HG02840 (cell line): ENCODE measurements at regions not wholly inside any gene's neighbourhood (a gene's known extent, or its start where the extent isn't known, plus 50 kb on each side); places are given as distances from the start of the nearest gene placed in this dataset.

Experiments used
- ATAC-seq: cut with Tn5 transposase; IDR thresholded peaks from one replicate; pipeline ENCODE4 v1.9.1; 2021; ENCODE audit warnings: mild to moderate bottlenecking, moderate library complexity, moderate number of reproducible peaks; ENCODE audit not compliant: unreplicated experiment, low FRiP score

DNA sequence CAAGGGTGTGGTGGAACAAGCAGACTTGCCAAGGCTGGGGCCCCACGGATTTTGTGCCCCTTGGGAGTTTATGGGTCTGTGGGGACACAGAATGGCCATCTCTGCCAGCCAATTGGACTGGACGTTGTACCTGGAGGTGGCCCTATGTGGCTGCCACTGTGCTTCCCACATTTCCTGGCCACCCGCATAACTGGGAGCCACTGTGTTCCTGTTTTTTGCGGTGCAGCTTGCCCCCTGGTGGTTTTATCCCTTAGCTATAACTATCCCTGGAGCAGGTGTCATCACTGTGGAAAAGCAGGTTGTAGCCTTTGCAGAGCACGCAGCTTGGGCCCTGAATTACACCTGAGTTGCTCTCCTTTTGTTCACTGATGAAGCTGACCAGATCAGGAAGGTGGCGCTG lies 306.3 kb downstream of the ZPLD1 start:
- ATAC-seq, result no peak

GRCh38 chr3:102741694-102742093 lies 306.9 kb downstream of the ZPLD1 start:
- ATAC-seq, result no peak

DNA sequence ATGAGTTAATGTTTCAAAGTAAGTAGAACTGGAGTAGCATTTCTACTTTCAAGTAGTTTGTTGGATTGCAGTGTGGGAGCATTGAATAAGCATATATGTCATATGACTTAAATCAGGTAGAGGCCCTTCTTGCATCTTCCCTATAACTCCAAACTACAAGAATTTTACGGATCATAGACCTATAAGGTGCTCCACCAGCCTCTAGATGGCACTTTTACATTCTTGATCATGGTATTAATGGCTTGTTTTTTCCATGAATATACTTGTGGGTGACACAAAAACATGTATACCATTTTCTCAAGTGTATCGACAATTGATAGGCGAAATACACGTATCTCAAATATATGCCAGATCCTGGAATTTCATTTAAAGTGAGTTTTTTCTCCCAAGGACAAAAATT lies 311.1 kb downstream of the ZPLD1 start:
- no peak for ATAC-seq

GRCh38 chr3:102747611-102748010 lies 312.8 kb downstream of the ZPLD1 start:
- no peak for ATAC-seq

DNA sequence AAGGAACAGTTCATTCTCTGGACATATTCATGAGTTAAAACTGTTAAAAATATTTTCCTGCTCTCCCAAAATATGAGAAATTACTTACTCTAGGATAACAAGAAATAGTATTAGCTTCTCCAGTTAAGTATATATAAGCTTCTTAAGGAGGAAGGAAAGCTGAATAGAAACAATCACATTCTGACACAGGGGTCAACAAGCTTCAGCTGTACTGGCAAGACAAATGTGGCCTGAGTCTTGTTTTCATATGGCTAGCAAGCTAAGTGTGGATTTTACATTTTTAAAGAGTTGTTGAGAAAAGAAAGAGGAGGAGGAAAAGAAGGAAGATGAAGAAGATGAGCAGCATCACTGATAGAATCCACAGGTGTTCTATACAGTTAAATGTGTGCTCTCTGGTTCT lies 313.8 kb downstream of the ZPLD1 start:
- no peak for ATAC-seq

- ATAC-seq, result no peak
Measured at GRCh38 chr3:102750322-102750721, 315.5 kb downstream of the ZPLD1 start.

- no peak for ATAC-seq
Measured at GRCh38 chr3:102753901-102754300, 319.1 kb downstream of the ZPLD1 start.

DNA sequence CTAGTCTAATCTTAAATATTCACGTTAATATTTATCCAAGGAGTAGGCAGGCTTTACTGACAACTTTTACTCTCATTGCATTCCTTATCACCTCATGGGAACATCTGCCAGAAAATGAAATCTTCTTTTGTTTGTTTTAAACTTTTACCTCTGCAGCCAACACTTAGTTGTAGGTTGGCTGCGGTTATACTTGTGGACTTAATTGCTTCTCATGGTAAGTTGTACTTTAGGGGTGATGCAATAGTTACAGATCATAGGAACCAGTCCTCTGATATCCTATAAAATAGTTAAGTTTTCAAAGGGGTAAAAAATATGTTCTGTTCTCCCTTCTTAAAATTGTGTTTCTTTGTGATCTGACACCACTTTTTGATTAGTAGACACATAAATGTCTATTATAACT lies 321.9 kb downstream of the ZPLD1 start:
- no peak for ATAC-seq

DNA sequence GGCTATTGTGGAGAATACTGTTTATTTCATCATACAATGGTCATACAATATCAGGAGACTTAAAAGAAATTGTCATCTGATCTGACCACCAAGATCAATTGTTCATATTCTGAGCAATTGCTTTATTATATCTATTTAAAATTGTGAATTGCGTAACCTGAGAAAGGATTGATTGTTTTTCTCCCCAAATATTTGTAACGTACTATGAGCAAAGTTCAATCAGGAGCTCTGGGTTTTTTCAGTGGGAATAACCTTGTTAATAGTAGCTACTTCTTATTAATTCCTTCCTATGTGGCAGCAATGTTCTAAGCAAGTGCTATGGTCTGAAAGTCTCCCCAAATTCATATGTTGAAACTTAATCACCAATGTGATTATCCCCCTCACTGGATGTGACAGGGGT lies 323.1 kb downstream of the ZPLD1 start:
- ATAC-seq, result no peak

DNA sequence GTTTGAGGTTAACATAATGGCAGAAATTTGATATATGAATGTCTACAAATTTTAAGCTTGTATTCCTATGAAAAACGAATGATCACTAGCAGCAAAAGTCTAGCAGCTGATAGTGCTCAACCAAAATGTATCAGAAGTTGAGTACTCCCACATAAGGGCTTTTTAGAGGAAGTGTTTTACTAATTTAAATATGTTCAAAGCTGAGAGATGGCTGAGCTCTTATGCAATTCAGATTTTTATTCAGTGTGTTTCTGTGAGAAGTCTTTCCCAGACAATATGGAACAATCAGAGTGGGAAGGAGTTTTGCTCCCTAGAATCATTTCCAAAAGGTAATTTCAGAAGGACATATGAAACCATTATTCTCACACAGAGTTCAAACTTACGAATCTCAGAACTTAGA lies 327.0 kb downstream of the ZPLD1 start:
- no peak for ATAC-seq

DNA sequence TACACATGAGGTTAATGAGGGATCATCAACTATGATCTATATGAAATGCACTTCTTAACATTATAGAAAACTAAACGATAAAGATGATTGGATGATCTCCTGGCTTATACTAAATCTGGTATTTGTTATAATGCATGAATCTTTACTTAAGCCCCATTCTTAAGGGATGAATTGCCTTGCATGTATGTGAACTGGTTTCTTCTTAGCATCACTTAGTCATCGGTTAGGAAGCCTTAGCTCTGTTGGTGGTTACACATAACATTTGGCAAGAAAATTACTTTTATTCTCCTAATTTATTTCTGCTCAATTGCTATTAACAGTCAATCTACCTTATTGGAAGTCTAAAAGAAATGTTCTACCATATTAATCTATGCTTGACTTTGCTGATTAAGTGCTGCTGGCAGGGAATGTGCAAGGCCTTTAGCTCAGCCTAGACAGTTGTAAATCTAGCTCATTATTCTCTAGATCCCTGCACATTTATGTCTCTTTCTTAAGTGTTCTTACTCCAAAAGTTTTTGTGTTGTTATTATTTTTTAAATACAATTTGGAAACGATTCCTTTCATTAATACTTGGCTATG lies 356.0 kb downstream of the ZPLD1 start:
- no peak for ATAC-seq

DNA sequence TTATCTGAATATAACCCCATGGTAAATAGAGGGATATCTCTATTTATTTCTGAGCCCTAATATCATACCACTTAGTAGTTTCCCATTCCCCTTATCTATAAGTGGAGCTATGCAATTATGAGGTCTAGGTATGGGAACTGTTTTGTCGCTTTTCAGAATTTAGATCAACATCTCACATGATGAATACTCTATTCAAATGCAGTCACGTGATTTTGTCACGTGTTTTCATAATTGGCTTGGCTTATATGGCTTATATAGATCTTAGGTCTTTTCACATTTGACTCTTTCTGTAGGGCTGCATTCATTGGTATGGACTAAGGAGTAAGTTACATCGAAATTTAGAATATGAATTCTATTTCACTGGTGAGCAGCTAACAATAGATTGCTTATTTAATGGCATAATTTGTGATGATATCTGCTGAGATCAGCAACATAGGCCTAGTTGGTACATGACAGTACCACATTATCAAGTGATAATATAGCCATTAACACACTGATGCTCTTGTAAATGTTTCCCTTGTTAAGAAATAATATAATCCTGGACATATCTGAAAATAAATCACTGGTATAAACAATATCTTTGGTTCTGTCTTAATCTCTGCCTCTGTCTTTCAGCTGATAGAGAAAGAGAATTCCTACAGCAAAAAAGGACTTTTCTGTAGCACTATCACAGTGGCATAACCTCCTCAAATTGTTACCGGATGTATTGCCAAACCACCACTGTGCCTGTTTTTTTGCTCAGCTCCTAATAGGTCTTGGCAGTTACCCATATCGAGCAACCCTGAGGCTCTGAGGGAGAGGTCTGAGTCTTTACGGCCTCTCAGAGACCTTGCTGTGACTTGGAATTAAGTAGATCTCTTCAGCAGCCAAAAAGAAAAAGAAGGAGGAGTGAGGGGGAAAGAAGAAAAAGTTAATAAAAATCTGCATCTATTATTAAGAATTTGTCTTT lies 357.1 kb downstream of the ZPLD1 start:
- no peak for ATAC-seq

DNA sequence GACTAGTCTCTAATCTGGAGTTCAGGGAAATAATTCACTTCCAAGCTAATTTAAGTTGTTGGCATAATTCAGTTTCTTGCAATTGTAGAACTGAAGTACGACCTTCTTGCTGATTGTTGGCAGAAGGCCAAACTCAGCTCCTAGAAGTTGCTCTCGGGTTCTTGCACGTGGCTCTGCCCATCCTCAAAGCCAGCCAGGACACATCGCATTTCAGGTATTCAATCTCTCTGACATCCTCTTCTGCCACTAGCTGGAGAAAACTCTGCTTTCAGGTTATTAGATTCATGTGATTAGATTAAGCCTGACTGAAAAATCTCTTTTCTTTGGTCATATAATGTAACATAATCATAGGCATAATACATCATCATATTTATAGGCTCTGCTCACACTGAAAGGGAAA lies 362.0 kb downstream of the ZPLD1 start:
- no peak for ATAC-seq

- no peak for ATAC-seq
Measured at GRCh38 chr3:102802819-102803420, 368.1 kb downstream of the ZPLD1 start.

GRCh38 chr3:102810937-102811336 lies 376.1 kb downstream of the ZPLD1 start:
- no peak for ATAC-seq

DNA sequence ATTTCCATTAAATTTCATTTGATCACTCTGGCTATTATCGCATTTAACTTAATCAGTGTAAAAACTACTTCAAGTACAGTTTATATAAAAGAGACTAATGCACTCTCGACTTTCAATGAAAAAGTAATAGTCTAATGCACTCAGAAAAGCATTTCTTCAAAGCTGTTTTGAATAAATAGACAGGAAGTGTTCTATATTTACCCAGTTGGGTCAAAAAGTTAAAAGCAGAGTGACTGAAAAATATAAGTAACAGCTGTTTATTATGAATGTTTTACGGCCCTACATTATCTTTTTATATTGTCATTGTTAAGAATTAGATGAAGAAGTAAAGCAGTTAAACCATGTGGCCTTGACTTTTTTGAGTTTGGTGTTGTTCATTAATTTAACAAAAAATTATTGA lies 391.8 kb downstream of the ZPLD1 start:
- ATAC-seq, result no peak

DNA sequence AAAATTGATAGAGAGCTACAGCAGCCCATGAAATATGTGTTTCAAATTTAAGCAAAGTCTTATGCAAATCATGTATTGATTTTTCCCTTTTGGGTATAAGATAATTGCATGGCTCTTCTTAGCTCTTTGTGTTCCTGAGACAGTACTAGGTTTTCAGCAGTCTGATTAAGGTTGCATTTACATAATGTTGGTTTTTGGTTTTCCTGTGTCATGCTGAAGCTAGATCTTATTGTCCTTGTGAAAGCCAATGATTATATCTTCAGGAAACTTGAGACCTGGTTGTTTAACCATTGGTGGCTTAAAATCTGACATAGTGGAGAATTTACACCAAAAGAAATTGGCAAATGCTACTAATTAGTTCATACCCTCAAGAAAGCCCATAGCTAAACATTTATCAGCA lies 392.6 kb downstream of the ZPLD1 start:
- no peak for ATAC-seq

DNA sequence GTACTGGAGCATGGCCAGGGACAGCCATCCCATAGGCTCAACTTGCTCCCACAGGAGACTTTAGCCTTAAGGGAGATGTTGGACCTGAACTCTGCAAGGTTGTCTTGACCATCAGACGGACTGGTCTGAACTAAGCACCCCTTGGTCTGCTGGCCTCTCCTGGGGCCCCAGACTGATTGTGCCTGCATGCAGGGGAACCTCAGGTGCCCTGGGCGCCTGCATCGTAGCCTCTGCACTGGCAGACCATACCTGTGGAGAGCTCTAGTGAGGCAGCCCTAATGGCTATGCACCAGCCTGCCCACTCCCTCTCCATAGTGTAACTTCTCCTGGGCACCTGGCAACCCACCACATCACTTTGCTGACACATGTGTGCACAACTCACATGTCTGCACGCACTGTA lies 395.6 kb downstream of the ZPLD1 start:
- ATAC-seq, result no peak

DNA sequence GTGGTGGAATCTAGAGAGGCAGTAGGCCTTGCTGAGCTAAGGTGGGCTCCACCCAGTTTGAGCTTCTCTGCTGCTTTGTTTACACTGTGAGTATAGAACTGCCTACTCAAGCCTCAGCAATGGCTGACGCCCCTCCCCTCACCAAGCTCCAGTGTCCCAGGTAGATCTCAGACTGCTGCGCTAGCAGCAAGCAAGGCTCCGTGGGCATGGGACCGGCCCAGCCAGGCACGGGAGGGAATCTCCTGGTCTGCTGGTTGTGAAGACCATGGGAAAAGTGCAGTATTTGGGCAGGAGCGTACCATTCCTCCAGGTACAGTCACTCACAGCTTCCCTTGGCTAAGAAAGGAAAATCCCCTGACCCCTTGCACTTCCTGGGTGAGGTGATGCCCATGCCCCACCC lies 407.1 kb downstream of the ZPLD1 start:
- ATAC-seq, result no peak

GRCh38 chr3:102866845-102867244 lies 432.0 kb downstream of the ZPLD1 start:
- ATAC-seq, result no peak

GRCh38 chr3:102883515-102883914 lies 448.7 kb downstream of the ZPLD1 start:
- ATAC-seq, result no peak

GRCh38 chr3:102885289-102885688 lies 450.5 kb downstream of the ZPLD1 start:
- no peak for ATAC-seq
